Fibroblast of gingiva (primary cell): ENCODE measurements at regions not wholly inside any gene's neighbourhood (a gene's known extent, or its start where the extent isn't known, plus 50 kb on each side); places are given as distances from the start of the nearest gene placed in this dataset.
A peak's percentile ranks its signal among the peaks of the same experiment; 100 is the strongest.

ENCODE experiments used
- DNase-seq: peaks from one replicate; pipeline ENCODE4 v3.0.0-alpha.2; 2011; ENCODE audit warnings: low read depth

DNA sequence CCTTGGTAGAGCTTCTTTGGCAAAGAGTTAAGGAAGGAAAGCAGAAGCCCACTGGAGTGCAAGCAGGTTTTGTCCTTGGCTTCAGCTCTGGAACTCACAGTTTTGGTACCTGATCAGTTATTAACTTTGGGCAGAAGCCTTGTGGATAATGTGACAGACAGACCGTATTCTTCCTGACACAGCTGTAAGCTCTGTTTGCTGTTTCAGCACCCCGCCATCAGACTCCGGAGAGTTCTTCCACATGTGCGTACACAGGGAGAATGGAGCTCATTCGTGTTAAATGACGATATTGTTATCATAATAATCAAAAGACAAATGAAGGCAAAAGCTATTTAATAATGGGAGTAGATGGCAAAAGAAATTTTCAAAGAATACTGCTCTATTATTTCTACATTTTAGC lies 155.1 kb upstream of the ARGLU1 start:
- no peak for DNase-seq

DNA sequence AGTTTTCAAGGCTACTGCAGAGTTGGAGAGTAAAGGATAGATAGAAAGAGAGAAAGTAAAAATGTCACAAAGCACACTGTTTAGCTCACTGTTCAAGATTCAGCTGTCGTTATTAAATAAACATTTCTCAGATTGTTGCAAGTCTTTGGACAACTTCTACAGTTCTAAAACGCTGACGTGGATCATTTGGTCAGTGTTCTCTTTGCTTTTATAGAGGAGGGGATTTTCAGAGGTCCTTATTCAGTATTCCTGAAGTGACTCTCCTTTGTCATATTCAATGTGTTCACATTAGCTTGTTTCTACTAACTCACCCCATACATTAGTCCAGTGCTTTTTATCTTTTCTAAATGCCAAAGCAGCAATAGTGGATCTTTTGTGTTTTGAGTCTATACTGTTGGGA lies 154.7 kb upstream of the ARGLU1 start:
- DNase-seq: no peak

DNA sequence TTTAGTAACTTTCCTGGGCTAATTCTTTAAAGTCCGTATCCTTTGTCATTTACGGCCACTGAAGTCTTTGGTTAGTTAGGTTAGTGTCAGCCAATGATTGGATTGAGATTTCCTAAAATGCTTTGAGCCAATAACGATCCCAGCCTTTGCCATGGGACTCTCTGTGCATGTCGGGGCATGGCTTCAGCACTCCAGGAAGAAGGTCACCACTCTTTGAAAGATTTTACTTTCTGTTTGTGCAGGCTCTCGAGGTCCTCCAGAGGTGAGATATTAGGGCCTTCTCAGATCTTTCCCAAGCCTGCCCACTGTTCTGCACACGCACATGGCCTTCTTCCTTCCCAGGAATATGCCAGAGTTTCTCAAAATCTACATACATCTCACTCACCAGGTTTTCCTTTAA lies 153.7 kb upstream of the ARGLU1 start:
- no peak for DNase-seq

DNA sequence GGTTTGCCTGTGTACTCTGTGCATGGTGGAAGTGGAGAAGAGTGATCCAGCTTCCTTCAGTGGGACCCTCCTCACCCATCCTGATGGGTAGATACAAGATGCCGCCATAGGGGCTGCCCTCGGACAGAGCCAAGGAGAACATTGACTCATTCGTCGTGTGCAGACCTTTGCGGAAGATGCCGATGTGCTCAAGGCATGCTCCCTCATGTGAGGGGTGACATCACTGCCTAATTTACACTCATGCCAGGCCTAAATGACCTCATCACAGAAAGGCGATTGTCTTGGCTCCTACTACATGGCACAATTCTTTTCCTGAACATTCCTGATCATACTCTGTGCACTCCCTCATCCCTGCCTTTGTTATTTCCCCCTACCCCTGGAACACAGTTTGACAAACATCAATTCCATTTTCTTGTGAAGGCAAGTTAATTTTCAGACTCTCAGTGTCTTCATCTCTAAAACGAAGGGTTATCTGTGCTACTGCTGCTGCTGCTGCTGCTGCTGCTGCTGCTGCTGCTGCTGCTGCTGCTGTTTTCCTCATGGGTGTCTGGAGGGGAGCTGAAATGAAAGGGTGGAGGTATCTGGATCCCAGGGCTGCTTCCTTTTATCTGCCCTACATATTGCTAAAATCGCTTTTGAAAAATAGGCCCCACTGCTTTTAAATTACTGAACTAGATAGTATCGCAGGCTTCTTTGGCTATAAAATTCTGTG lies 146.5 kb upstream of the ARGLU1 start:
- DNase-seq: no peak

DNA sequence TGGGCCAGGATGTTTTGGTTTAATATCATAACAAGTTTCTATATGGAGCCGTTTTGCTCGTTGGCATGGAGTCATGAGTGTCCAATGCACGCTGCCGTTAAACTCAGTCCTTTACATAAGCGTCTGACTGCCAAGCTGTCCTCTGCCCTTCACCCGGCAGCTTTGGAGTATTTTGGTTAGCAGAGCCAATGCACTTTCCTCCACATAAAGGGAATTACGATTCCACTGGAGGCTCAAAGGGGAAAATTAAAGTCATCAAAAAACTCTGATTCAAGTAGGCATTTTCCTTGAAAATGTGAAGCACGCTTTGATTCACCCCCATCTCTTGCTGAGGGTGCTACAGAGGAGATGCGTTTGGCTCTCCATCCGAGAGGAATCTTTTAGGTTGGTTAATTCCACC lies 144.4 kb upstream of the ARGLU1 start:
- no peak for DNase-seq

DNA sequence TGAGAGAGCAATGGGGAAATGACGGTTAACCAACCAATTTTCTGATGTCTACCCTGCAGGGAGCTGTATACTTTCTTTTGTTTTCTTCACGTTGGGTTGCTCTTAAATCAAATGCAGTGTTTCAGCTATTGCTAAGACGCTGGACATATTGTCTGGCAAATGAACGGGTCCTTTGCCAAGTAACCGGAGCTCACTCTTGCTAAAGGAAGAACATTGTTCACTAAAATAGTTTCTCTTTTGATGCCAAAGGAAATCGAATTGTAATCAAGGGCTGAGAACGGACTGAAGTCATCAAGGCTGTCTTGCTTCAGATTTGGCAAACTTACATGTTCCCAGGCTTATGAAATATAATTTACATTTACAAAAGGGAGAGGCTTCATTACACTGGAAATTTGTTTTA lies 142.3 kb upstream of the ARGLU1 start:
- DNase-seq: peak; percentile 44

DNA sequence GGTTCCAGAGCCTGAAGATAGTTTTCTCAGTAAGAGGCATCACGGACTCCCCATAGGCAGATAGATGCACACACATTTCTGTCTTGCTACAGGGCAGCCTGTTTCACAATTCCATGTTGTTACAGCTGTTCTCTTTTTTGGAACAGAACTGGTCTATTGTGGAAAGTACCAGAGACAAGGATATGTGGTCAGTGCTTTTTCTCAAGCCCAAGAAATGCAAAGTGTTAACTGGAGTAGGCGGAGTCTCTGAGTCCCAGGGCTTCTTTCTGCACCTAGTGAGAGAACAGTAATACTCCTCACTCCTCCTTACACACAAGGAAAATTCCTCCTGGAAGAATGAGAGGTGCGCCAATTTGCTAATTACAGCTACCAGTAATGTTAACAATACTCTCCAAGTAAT lies 141.6 kb upstream of the ARGLU1 start:
- DNase-seq: peak; percentile 10

DNA sequence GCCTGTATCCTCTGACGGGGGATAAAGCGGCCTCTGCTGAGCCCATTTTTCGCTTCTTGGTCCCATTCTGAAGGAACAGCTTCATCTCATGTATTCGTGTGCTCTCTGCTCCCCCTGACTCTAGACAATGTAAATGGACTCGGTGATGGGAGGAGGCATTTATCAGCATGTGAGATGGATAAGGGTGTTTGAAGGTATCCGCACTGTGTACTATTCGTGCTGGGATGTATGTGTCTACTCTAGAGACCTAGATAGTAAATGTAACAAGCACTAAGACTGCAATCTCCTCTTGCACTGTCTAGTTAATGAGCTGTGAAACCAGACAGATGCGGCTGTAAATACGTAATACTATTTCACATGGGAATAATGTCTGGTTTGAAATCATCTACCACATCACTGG lies 134.6 kb upstream of the ARGLU1 start:
- DNase-seq: no peak

DNA sequence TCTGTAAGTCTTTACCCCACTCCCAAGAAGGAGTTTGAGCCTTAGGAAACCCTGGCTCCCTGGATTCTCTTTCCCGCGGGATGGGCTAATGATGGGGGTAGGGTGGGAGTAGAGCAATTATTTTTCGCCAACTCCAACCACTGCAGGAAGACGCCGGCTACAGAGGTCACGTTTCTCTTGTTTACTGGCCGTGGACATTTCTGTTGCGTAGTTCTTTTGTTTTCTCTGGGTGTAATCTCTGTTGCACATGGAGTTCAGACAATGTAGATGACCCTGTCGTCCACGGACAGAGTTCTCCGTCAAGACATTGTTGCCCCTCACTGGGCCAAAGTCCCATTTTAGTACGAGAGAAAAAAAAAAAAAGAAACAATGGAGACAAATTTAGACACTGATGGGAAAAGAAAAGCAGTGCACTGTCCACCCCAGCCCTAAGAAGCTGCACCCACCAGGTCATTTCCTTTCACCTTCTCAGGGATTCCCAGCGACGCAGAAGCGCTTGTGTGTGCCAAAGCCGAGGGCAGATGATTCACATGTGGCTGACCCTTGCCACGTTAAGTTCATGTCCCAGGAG lies 133.9 kb upstream of the ARGLU1 start:
- no peak for DNase-seq

DNA sequence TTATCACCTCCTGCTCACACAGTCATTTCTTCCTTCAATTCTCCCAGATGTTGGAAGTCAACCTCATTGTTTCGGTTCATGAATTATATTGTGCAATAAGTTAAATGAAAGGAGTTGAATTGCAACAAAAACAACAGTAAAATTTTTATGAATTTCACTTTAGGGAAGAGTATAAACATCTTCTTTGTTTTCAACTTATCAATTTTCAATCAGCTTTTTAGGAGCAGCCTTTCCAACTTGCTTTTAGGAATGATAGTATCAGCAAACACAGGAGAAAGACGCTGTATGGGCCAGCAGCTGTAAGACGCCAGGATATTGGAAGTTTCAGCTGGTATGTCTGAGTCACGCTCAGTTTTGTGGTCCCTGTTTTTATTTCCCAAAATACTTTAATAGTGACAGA lies 132.5 kb upstream of the ARGLU1 start:
- DNase-seq: no peak

DNA sequence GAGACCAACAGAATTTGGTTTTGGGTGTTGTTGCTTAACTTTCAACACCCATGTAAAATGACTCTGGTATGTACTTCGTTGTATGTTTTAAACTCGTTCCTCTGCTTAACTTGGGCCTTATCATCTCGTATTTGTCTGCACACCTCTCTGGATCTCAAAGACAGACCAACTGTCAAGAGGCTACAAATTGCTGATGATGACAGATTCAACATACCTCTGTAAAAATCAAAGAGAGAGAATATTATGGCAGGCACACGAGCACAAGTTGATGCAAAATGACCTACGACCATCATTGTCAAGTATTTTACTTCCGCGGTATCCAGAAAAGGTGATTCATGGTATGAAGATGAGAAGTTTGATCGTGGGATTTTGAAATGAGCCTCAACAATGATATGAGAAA lies 132.1 kb upstream of the ARGLU1 start:
- no peak for DNase-seq

DNA sequence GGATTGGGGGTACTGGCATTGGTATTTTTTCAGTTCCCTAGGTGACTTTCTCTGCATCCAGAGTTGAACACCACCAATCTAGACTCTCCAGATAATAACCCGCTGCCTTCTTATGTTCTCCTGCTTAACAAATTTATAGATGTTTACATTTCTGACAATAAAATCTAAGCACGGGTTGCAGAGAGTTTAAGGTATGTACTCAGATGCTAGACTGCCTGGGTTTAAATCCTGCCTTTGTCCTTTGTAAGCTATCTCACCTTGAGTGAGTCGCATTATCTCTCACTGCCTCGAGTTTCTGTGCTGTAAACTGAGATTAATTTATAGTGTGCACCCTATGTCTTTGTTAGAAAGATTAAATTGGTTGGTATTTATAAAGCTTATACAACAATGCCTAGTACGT lies 131.4 kb upstream of the ARGLU1 start:
- DNase-seq: no peak

DNA sequence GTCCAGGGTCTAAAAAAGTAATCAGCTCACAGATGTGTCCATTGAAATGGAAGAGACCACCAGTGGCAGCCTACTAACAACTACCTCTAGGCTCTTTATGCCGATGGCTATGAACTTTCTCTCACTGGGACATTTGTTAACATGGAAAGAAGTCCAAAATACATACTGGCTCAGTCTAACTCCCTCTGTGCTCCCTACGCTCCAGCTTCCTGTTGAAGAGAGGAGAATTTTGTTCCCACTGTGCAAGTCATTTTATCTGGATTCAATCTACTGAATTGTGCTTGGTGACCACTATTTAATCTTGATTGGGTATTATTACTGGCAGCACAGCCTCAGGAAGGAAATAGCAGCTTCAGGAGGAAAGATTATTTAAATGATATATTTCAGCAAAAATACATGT lies 128.8 kb upstream of the ARGLU1 start:
- DNase-seq: no peak

DNA sequence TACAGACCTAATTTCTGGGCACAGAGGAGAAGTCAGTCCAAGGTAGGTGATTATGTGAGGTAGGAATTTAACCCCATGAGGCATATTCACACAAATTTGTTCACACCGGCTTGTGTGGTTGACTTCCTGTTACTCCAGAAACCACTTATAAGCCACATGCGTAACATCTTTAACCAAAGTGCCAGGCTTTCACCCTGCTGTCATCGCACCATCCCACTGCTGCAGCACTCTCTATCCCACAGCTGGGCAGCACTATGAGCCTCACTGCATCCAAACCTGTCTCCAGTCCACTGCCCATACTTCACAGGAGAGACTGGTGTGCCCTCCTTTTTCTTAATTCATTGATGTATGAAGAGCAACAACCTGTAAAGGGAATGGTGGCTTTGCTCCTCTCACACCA lies 128.2 kb upstream of the ARGLU1 start:
- no peak for DNase-seq

DNA sequence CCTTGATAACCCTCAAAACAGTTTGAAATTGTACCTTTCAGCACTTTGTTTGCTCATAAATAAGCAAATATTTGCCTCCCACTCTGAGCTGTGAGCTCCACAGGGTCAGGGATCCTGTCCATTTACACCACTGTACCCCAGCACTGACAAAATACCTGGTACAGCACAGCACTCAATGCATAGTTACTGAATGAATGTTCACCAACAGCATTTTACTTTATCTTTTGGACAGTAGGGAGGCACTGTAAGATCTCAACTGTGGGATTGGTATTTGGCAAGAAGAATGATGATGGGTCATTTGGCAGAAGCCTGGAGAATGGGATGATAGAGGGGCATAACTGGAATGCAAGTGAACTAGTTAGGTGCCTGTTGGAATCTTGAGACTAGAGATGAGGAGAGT lies 127.2 kb upstream of the ARGLU1 start:
- no peak for DNase-seq

DNA sequence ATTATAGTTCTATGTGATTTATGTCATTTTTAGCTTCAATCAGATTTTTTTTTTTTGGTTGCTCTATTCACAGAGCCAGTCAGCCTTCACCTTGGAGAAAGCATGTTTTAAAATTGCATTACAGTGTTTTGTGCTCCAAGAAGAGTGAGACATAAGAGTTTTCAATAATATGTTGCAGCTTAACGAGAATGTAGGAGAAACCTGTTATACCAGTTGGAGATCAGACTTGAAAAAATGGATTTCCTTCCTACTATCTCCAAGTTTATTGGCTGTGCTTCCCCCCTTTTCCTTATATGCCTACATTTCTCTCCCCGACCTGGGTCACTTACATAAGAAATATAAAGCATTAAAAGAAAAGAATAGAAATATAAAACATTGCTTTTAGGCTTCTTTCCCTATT lies 123.9 kb upstream of the ARGLU1 start:
- DNase-seq: no peak

DNA sequence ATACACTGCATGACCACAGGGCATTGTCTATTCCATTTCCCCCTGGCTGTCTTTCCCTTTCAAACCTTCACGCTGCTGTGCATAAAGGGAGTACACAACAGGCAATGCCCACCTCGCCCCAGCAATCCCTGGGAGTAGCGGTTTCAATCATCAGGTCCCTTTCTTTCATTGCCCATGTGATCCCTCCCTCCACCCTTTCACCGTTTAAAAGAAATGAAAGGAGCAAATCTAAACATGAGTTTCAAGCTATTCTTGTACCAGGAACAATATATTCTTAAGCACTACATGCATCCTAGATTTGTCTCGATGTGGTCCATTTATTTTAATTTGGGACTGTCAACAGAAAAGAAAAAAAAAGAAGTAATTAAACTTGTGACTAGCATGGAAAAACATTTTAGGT lies 123.4 kb upstream of the ARGLU1 start:
- DNase-seq: no peak

DNA sequence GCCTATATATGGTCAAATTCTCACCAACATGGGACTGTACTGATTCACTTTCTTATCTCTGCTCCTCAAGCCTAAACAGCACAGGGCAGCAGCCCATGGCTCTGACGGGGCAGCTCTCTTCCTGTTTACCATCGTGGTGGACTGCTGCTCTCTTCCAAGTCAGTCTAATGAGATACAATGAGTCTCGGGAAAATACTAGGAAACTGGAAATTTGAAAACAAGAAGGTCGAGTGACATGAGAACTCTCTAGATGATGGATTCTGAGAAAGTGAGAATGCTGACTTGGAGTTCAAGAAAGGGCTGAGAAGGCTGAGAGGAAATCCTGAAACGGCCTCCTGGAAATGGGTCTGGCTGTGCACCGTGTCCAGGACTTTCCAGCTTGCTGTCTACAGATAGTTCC lies 122.8 kb upstream of the ARGLU1 start:
- DNase-seq: no peak

DNA sequence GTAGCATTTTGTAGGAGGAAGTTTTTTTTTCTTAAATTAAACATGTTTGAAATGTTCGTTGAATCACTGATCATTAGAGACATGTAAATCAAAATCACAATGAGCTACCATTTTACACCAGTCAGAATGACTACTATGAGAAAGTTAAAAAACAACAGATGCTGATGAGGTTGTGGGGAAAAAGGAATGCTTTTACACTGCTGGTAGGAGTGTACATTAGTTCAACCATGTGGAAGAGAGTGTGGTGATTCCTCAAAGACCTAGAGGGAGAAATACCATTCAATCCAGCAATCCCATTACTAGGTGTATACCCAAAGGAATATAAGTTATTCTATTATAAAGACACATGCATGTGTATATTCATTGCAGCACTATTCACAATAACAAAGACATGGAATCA lies 122.0 kb upstream of the ARGLU1 start:
- DNase-seq: no peak

DNA sequence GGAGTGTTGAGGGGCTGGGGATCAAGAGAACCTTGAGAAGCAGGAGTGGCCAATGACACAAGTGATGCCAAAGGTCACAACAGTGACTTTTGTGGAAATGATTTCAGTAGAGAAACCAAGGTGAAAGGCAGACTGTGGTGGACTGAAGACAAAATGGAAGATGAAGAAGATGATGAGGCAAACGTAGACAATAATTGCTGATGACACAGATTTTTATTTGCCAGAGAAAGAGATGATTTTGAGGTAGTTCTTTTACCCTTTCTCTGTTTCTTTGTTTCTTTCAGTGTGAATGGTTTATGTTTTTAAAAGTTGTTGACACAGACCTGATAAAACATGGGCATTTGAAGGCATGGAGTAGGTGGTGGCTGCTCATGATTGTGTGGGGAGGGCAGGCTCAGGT lies 121.0 kb upstream of the ARGLU1 start:
- DNase-seq: no peak

DNA sequence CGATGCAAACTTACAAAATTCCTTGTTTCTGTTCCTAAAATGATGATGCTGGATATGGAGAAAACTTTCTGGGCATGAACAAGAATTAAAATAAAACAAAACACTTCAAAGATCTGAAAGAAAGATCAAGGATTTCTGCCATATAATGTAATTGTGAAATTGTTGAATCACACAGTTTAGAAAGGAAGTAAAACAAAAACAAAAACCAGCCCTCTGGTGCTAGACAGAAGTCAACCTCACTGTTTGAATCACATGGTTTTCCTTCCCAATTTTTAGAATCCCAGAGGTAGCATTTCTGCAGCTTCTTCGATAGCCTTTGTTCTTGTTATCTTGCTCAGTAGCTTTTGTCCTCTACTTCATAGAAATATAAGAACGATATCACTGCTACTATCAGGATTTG lies 118.2 kb upstream of the ARGLU1 start:
- no peak for DNase-seq

DNA sequence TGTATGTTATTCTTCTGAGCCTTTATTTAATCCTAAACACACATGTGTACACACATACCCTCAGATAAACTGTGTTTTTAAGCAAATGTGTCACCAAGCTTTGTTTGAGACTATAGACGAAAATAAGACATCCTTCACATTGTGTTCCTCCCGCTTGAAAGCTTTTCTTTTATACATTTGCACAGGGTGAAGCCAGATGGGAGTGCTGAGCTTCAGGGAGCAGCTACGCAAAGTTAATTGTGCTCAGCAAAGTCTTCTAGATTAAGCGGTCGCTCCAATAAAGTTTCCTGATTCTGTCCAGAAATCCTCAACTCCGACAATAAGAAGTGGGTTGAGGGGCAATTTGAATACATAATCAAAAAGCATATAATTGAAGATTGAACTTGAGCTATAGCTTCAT lies 117.2 kb upstream of the ARGLU1 start:
- DNase-seq: no peak

DNA sequence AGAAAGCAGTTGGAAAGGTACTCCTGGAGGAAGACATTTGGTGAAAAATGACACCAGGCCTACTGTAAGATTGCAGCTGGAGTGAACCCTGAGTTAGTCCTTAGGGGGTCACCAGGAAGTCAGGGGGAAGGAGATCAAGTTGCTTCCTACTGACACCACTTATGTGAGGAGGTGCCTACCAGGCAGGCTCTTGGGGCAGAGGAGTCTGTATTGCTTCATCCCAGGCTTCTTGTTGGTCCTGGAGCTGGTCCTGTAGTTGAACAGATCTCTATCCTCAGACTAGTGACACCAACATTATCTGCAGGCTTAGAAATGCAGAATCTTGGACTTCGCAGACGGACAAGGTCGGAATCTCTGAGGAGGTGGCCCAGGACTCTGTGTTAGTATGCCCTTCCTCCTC lies 116.0 kb upstream of the ARGLU1 start:
- DNase-seq: no peak

DNA sequence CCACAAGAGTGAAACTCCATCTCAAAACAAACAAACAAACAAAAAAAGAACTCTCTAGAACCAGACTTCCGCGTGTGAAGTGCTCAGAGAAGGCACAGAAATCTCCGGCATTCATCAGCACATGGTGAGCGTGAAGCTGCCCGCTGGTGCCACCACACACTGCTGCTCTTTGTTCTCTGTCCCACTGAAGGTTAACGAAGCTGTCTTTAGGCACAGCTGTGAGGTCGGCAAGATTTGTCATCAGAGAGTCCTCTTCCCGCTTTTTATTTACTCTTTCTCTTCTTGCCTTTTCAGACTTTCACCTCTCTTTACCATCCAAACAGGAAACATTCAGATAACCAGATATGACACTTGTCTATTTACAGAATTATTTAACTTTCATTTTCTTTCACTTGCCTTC lies 115.2 kb upstream of the ARGLU1 start:
- no peak for DNase-seq

DNA sequence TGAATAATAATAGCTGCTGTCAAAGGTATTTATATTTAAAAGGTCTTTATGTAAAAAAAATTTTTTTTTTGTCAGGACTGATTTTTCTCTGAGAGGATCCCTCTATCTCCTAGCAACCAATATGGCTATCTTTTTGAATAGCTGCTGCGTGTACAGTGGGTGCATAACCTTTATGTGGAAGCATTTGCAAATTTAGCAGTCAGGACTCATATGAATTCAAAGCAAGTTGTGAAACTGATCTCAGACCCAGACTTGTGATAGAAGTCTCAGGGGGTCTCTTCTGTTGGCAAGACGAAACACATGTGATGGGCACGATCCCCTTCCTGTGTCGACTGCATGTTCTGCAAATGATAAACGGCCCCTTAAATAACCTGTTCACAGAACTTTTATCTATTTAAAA lies 114.1 kb upstream of the ARGLU1 start:
- DNase-seq: no peak
